ENCODE measurements at regions not wholly inside any gene's neighbourhood (a gene's known extent, or its start where the extent isn't known, plus 50 kb on each side); places are given as distances from the start of the nearest gene placed in this dataset.

DNA sequence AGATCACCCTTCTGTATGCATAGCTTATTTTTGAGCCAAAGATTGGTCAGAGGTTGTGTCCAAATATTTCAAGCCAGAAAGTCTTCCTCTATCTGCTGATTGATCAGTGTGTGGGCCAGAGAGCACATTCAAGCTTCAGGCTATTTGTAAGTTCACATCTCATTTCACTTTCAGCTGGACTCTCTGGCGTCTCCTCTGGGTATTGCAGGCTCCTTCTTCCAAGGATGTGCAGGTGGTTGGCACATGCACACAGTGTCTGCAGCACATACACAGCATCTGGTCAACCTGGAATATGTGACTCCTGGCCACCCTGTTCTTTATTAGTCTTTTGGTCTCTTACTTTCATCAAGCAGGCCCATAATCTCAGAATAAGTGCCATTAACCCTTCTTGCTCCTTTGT, 516.1 kb downstream of the ANXA1 start:
- H3K4me1 ChIP-seq = no peaks in the 10 kb centered on the region
- no peak overlapping the region for H3K27ac Mint-ChIP-seq
- no peaks in the 10 kb centered on the region for H3K4me1 Mint-ChIP-seq

DNA sequence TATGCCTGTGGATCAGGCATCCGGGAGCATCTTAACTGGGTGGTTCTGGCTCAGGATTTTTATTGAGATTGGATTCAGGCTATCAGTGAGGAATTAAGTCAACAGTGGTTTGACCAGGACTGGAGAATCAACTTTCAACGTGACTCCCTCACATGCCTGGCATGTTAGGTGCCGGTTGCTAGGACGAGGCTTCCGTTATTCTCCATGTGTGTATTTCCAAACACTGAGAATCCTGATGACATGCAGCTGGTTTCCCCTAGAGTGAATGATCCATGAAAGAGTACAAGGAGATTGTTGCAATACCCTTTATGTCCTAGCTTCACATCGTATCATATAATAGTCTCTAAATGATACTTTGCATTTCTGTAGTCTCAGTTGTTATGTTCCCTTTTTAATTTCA, 529.2 kb downstream of the ANXA1 start:
- TF ChIP-seq, protein P1, sequence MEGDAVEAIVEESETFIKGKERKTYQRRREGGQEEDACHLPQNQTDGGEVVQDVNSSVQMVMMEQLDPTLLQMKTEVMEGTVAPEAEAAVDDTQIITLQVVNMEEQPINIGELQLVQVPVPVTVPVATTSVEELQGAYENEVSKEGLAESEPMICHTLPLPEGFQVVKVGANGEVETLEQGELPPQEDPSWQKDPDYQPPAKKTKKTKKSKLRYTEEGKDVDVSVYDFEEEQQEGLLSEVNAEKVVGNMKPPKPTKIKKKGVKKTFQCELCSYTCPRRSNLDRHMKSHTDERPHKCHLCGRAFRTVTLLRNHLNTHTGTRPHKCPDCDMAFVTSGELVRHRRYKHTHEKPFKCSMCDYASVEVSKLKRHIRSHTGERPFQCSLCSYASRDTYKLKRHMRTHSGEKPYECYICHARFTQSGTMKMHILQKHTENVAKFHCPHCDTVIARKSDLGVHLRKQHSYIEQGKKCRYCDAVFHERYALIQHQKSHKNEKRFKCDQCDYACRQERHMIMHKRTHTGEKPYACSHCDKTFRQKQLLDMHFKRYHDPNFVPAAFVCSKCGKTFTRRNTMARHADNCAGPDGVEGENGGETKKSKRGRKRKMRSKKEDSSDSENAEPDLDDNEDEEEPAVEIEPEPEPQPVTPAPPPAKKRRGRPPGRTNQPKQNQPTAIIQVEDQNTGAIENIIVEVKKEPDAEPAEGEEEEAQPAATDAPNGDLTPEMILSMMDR (IDR thresholded peaks at IDR 0.05) = no peak
- no peak for TF ChIP-seq EZH2phosphoT487 (IDR thresholded peaks at IDR 0.05)
- no peak for TF ChIP-seq EZH2 (IDR thresholded peaks at IDR 0.05)
- H3K79me2 ChIP-seq (ENCODE audit: low read depth) = no peaks in the 10 kb centered on the region

More for the DNA sequence above, 516.1 kb downstream of the ANXA1 start:
- H3K4me2 ChIP-seq = no peak overlapping the region
- H3K4me3 Mint-ChIP-seq = no peak overlapping the region
- H3K27me3 ChIP-seq = no peaks in the 10 kb centered on the region
- H3K36me3 Mint-ChIP-seq = no peaks in the 10 kb centered on the region
- H3K9ac ChIP-seq = no peak overlapping the region
- no peaks in the 10 kb centered on the region for H3F3A ChIP-seq (ENCODE audit: low read depth)
- no peaks in the 10 kb centered on the region for H3K79me2 ChIP-seq (ENCODE audit: low read depth)
- TF ChIP-seq, protein P1 (IDR thresholded peaks at IDR 0.05) = no peak
- TF ChIP-seq EZH2 (IDR thresholded peaks at IDR 0.05) (no peak), EZH2phosphoT487 (IDR thresholded peaks at IDR 0.05) (no peak)
- H3K9me3 ChIP-seq (ENCODE audit: low read depth) = no peaks in the 10 kb centered on the region
- H3K9me3 Mint-ChIP-seq = no peaks in the 10 kb centered on the region
- no peak overlapping the region for H3K27ac ChIP-seq
- no peak overlapping the region for H3K4me3 ChIP-seq
- H3K36me3 ChIP-seq = no peaks in the 10 kb centered on the region
- no peak overlapping the region for H2AFZ ChIP-seq (replicated peaks)
- no peaks in the 10 kb centered on the region for H4K20me1 ChIP-seq (ENCODE audit: low read depth)
- no peak for DNase-seq (ENCODE audit: low spot score)
- no peaks in the 10 kb centered on the region for H3K27me3 Mint-ChIP-seq (ENCODE audit: insufficient read depth, low read depth)

DNA sequence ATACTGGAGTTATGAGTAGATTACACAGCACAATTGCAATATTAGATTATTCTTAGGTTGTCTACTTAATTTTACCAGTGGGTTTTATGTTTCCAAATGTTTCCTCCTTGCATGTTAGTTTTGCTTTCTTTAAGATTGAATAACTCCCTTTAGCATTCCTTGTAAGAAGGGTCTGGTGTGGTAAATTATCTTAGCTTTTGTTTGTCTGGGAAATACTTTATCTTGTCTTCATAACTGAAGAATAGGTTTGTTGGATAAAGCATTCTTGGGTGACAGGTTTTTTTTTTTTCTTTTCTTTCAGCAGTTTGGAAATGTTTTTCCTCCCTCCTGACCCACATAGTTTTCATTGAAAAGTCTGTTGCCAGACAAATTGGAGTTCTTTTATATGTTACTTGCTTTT, 531.1 kb downstream of the ANXA1 start:
- no peaks in the 10 kb centered on the region for H3K4me1 ChIP-seq
- H4K20me1 ChIP-seq (ENCODE audit: low read depth) = no peaks in the 10 kb centered on the region
- peaks cover 9% of the 10 kb centered on the region for H3K9me3 ChIP-seq (ENCODE audit: low read depth)
- H3F3A ChIP-seq (ENCODE audit: low read depth) = no peaks in the 10 kb centered on the region
- H3K79me2 ChIP-seq (ENCODE audit: low read depth) = no peaks in the 10 kb centered on the region
- H3K27ac Mint-ChIP-seq = no peak overlapping the region
- H3K4me1 Mint-ChIP-seq = peaks cover 2% of the 10 kb centered on the region
- no peaks in the 10 kb centered on the region for H3K27me3 ChIP-seq
- H3K27me3 Mint-ChIP-seq (ENCODE audit: insufficient read depth, low read depth) = no peaks in the 10 kb centered on the region
- H3K4me3 Mint-ChIP-seq = no peak overlapping the region
- H3K27ac ChIP-seq = no peak overlapping the region
- no peak overlapping the region for H3K9ac ChIP-seq
- H2AFZ ChIP-seq (replicated peaks) = no peak overlapping the region
- no peak overlapping the region for H3K4me2 ChIP-seq
- H3K36me3 ChIP-seq = no peaks in the 10 kb centered on the region
- H3K4me3 ChIP-seq = no peak overlapping the region
- peaks cover 4% of the 10 kb centered on the region for H3K9me3 Mint-ChIP-seq
- TF ChIP-seq EZH2 (IDR thresholded peaks at IDR 0.05) (no peak), EZH2phosphoT487 (IDR thresholded peaks at IDR 0.05) (no peak)
- TF ChIP-seq, protein P1 (IDR thresholded peaks at IDR 0.05) = no peak
- no peak for DNase-seq (ENCODE audit: low spot score)
- peaks cover 2% of the 10 kb centered on the region for H3K36me3 Mint-ChIP-seq

More for the DNA sequence above, 529.2 kb downstream of the ANXA1 start:
- Histone ChIP-seq H3K4me1 (no peaks in the 10 kb centered on the region), H3F3A (ENCODE audit: low read depth) (no peaks in the 10 kb centered on the region), H2AFZ (replicated peaks) (peak overlapping the region; percentile 5), H3K36me3 (no peaks in the 10 kb centered on the region), H3K9ac (no peak overlapping the region), H3K4me2 (no peak overlapping the region), H3K27me3 (no peaks in the 10 kb centered on the region), H3K4me3 (no peak overlapping the region), H3K9me3 (ENCODE audit: low read depth) (peaks cover 9% of the 10 kb centered on the region), H4K20me1 (ENCODE audit: low read depth) (no peaks in the 10 kb centered on the region), H3K27ac (no peak overlapping the region)
- Mint-ChIP-seq H3K9me3 (peaks cover 4% of the 10 kb centered on the region), H3K27ac (no peak overlapping the region), H3K36me3 (peaks cover 2% of the 10 kb centered on the region), H3K4me1 (peaks cover 2% of the 10 kb centered on the region), H3K27me3 (ENCODE audit: insufficient read depth, low read depth) (no peaks in the 10 kb centered on the region), H3K4me3 (no peak overlapping the region)
- DNase-seq (ENCODE audit: low spot score) = no peak
